Smooth muscle cell (in vitro differentiated cells): ENCODE measurements at regions not wholly inside any gene's neighbourhood (a gene's known extent, or its start where the extent isn't known, plus 50 kb on each side); places are given as distances from the start of the nearest gene placed in this dataset.

Experiments
- DNase-seq: peaks from one replicate; lab custom pipeline; 2025; ENCODE audit not compliant: unreplicated experiment; lab: John Stamatoyannopoulos, UW
- H2AFZ ChIP-seq: fragments of 200-600 bp; sonication (generic); 2 replicates; pipeline ENCODE4 v1.6.0; 2016; ENCODE audit warnings: antibody characterized with exemption, low read depth, mild to moderate bottlenecking
- H3F3A ChIP-seq: fragments of 200-600 bp; sonication (generic); 2 replicates; pipeline ENCODE4 v1.6.0; 2017; ENCODE audit warnings: antibody characterized with exemption, low read depth
- H3K27ac ChIP-seq: fragments of 200-600 bp; sonication (generic); 2 replicates; pipeline ENCODE4 v1.5.1; 2016; ENCODE audit warnings: low read depth, mild to moderate bottlenecking
- H3K27me3 ChIP-seq: fragments of 200-600 bp; sonication (generic); 2 replicates; pipeline ENCODE4 v1.6.1; 2016; ENCODE audit warnings: low read depth, mild to moderate bottlenecking
- H3K36me3 ChIP-seq: fragments of 200-600 bp; sonication (generic); 2 replicates; pipeline ENCODE4 v1.5.1; 2016; ENCODE audit warnings: low read depth
- H3K4me1 ChIP-seq: fragments of 200-600 bp; sonication (generic); 2 replicates; pipeline ENCODE4 v1.5.1; 2016; ENCODE audit warnings: low read depth
- H3K4me2 ChIP-seq: fragments of 200-600 bp; sonication (generic); 2 replicates; pipeline ENCODE4 v1.6.0; 2016; ENCODE audit warnings: mild to moderate bottlenecking
- H3K4me3 ChIP-seq: fragments of 200-600 bp; sonication (generic); 2 replicates; pipeline ENCODE4 v1.5.1; 2016; ENCODE audit warnings: mild to moderate bottlenecking
- H3K79me2 ChIP-seq: fragments of 200-600 bp; sonication (generic); 2 replicates; pipeline ENCODE4 v1.6.0; 2016; ENCODE audit warnings: low read depth, mild to moderate bottlenecking
- H3K9ac ChIP-seq: fragments of 200-600 bp; sonication (generic); 2 replicates; pipeline ENCODE4 v1.6.0; 2016; ENCODE audit warnings: low read depth
- H3K9me3 ChIP-seq: fragments of 200-600 bp; sonication (generic); replicated peaks from 2 replicates; pipeline ENCODE4 v1.5.1; 2016; ENCODE audit warnings: low read depth
- H4K20me1 ChIP-seq: fragments of 200-600 bp; sonication (generic); 2 replicates; pipeline ENCODE4 v1.6.0; 2016; ENCODE audit warnings: low read depth
- CTCF ChIP-seq: fragments of 200-600 bp; sonication (generic); IDR thresholded peaks from 2 replicates; pipeline ENCODE4 v1.5.1; 2017; ENCODE audit warnings: borderline replicate concordance, mild to moderate bottlenecking, antibody characterized with exemption; ENCODE audit not compliant: insufficient read depth, poor library complexity, severe bottlenecking
- WGBS: methylation state at CpG from one replicate; pipeline ENCODE4 v1.1.7; 2016; ENCODE audit warnings: low lambda C conversion rate; 5-methylcytosine and 5-hydroxymethylcytosine counted together

GRCh38 chr7:79684384-79684783 lies 230.9 kb upstream of the MAGI2 start:
- Histone ChIP-seq H3K79me2 (no peaks in the 10 kb centered on the region), H3K27ac (no peak overlapping the region), H3K4me3 (no peak overlapping the region), H3K4me1 (no peaks in the 10 kb centered on the region), H3K9me3 (no peaks in the 10 kb centered on the region), H3K36me3 (no peaks in the 10 kb centered on the region), H2AFZ (no peak overlapping the region), H3F3A (no peaks in the 10 kb centered on the region), H3K27me3 (no peaks in the 10 kb centered on the region), H3K4me2 (no peak overlapping the region), H4K20me1 (no peaks in the 10 kb centered on the region), H3K9ac (no peak overlapping the region)
- TF ChIP-seq CTCF, result no peak
- no peak for DNase-seq
- 82% methylated on average over 2 of the region's 2 CpGs for WGBS

- Histone ChIP-seq H3K9ac (no peak overlapping the region), H4K20me1 (no peaks in the 10 kb centered on the region), H3K4me1 (no peaks in the 10 kb centered on the region), H3K4me2 (no peak overlapping the region), H3K27ac (no peak overlapping the region), H3K79me2 (no peaks in the 10 kb centered on the region), H2AFZ (no peak overlapping the region), H3K4me3 (no peak overlapping the region), H3K36me3 (no peaks in the 10 kb centered on the region), H3K9me3 (no peaks in the 10 kb centered on the region), H3K27me3 (no peaks in the 10 kb centered on the region), H3F3A (no peaks in the 10 kb centered on the region)
- DNase-seq, result no peak
- 79% methylated on average over 1 of the region's 1 CpG for WGBS
- no peak for TF ChIP-seq CTCF
Observed at GRCh38 chr7:79683916-79684315, 230.4 kb upstream of the MAGI2 start.

GRCh38 chr7:79683185-79683890 lies 229.9 kb upstream of the MAGI2 start:
- no peak for TF ChIP-seq CTCF
- no peaks in the 10 kb centered on the region for H3F3A ChIP-seq

GRCh38 chr7:79681454-79681853 lies 228.0 kb upstream of the MAGI2 start:
- H3K4me1 ChIP-seq, result no peaks in the 10 kb centered on the region
- H3K27me3 ChIP-seq, result no peaks in the 10 kb centered on the region
- H3K79me2 ChIP-seq, result no peaks in the 10 kb centered on the region
- WGBS, result 87% methylated on average over 8 of the region's 8 CpGs
- no peaks in the 10 kb centered on the region for H3K9me3 ChIP-seq
- H2AFZ ChIP-seq, result no peak overlapping the region
- TF ChIP-seq CTCF, result no peak
- no peak overlapping the region for H3K4me3 ChIP-seq
- no peak overlapping the region for H3K27ac ChIP-seq
- H3F3A ChIP-seq, result no peaks in the 10 kb centered on the region
- H3K4me2 ChIP-seq, result no peak overlapping the region
- no peaks in the 10 kb centered on the region for H3K36me3 ChIP-seq
- no peak overlapping the region for H3K9ac ChIP-seq
- DNase-seq, result no peak
- no peaks in the 10 kb centered on the region for H4K20me1 ChIP-seq

More at GRCh38 chr7:79683185-79683890, 229.9 kb upstream of the MAGI2 start:
- WGBS, result 72% methylated on average over 3 of the region's 3 CpGs
- H3K9me3 ChIP-seq, result no peaks in the 10 kb centered on the region
- H3K4me2 ChIP-seq, result no peak overlapping the region
- no peaks in the 10 kb centered on the region for H3K27me3 ChIP-seq
- no peaks in the 10 kb centered on the region for H3K4me1 ChIP-seq
- no peak overlapping the region for H3K4me3 ChIP-seq
- H2AFZ ChIP-seq, result no peak overlapping the region
- no peaks in the 10 kb centered on the region for H3K36me3 ChIP-seq
- no peak for DNase-seq
- no peaks in the 10 kb centered on the region for H3K79me2 ChIP-seq
- H4K20me1 ChIP-seq, result no peaks in the 10 kb centered on the region
- H3K9ac ChIP-seq, result no peak overlapping the region
- H3K27ac ChIP-seq, result no peak overlapping the region
